ENCODE measurements at regions not wholly inside any gene's neighbourhood (a gene's known extent, or its start where the extent isn't known, plus 50 kb on each side); places are given as distances from the start of the nearest gene placed in this dataset.

DNA sequence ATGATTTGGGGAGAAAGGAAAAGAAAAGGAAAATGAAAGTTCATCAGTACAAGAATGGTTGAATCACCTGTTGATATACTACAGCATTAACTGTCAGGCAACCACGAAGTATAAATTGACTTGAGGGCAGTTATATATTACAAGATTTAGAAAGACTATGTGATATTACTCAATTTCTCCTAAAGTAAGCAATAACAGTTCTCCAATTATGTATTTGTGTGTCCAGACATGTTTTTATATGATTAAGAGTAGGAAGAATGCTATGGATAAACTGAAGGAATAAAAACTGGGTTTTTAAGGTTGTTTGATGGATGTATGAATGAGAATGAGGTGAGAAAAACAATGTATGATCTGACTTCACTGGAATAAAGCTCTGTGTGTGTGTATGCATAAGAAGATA, 2234.4 kb downstream of the ARAP2 start:
- H3K27ac ChIP-seq (ENCODE audit: low read length) = no peak overlapping the region
- DNase-seq (no peak), ATAC-seq (replicated peaks in 1 of 4) (no peak)
- no peak overlapping the region for H3K27ac Mint-ChIP-seq
- no CpG with 5 or more reads among the region's 1 CpG for WGBS (ENCODE audit: insufficient coverage)
- no peaks in the 10 kb centered on the region for H3K27me3 ChIP-seq (replicated peaks in 1 of 2; ENCODE audit: control insufficient read depth in 2 of 2, extremely low read depth in 1 of 2, insufficient read depth in 2 of 2, low read length in 1 of 2)
- H3K36me3 ChIP-seq (ENCODE audit: control insufficient read depth in 2 of 2, extremely low read depth in 1 of 2, insufficient read depth in 1 of 2, low read length in 1 of 2) = no peaks in the 10 kb centered on the region
- H3K9me3 ChIP-seq = no peaks in the 10 kb centered on the region
- no peak overlapping the region for H3K4me3 ChIP-seq (ENCODE audit: control insufficient read depth in 1 of 2, extremely low read depth in 1 of 2, low read length in 1 of 2)
- POLR2A ChIA-PET = no interaction called here
- no peaks in the 10 kb centered on the region for H3K4me1 ChIP-seq (ENCODE audit: control insufficient read depth in 1 of 2, extremely low read depth in 1 of 2, insufficient read depth in 2 of 2, low read length in 2 of 2)
- peaks cover 8 to 14% (median 9%) of the 10 kb centered on the region in 3 donors for H3K9me3 Mint-ChIP-seq
- no peak overlapping the region for H3K4me3 Mint-ChIP-seq
- H3K27me3 Mint-ChIP-seq = no peaks in the 10 kb centered on the region
- CTCF ChIA-PET = no interaction called here
- H3K36me3 Mint-ChIP-seq = no peaks in the 10 kb centered on the region
- H3K4me1 Mint-ChIP-seq = no peaks in the 10 kb centered on the region

DNA sequence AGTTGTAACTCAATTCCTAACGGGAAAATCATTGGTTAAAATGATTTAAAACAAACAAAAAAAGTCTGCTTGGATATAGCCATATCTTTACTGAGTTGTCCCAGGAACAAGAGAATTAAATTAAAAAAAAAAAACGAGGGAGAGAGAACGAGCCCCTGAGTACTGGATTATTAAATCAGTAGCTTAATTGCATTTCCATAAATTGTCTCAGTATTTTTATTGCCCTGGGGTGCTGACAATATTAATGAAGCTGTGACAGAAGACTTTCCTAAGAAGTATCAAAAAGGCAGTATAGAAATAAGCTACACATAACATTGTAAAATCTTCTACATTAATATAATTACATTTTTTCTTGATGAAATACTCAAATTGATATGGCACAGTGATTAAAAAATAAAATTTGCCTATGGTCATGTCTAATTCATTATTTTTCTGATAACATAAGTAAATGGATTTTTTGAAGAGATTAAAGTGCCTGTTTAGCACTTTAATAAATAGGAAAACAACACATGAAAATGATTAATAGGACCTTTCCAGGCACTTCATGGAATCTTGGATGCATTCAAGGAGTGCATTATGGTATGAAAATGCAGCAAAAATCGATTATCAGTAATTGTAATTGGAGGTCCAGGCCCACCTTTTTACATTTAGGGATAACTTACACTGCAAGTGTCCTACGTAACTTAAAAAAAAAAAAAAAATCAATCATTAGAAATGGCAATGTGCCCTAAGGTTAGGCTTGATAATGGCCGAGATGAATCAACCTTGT, 2233.4 kb downstream of the ARAP2 start:
- peaks cover 8 to 13% (median 9%) of the 10 kb centered on the region in 3 donors for H3K9me3 Mint-ChIP-seq
- Histone ChIP-seq H3K36me3 (ENCODE audit: control insufficient read depth in 2 of 2, extremely low read depth in 1 of 2, insufficient read depth in 1 of 2, low read length in 1 of 2) (no peaks in the 10 kb centered on the region), H3K9me3 (no peaks in the 10 kb centered on the region), H3K4me1 (ENCODE audit: control insufficient read depth in 1 of 2, extremely low read depth in 1 of 2, insufficient read depth in 2 of 2, low read length in 2 of 2) (no peaks in the 10 kb centered on the region), H3K4me3 (ENCODE audit: control insufficient read depth in 1 of 2, extremely low read depth in 1 of 2, low read length in 1 of 2) (no peak overlapping the region), H3K27me3 (replicated peaks in 1 of 2; ENCODE audit: control insufficient read depth in 2 of 2, extremely low read depth in 1 of 2, insufficient read depth in 2 of 2, low read length in 1 of 2) (no peaks in the 10 kb centered on the region), H3K27ac (ENCODE audit: low read length) (no peak overlapping the region)
- H3K4me3 Mint-ChIP-seq = no peak overlapping the region
- WGBS (ENCODE audit: insufficient coverage) = 40% methylated on average over 1 of the region's 6 CpGs
- H3K27ac Mint-ChIP-seq = no peak overlapping the region
- ChIA-PET POLR2A (no interaction called here), CTCF (no interaction called here)
- ATAC-seq (replicated peaks in 1 of 4) (no peak), DNase-seq (no peak)
- H3K36me3 Mint-ChIP-seq = no peaks in the 10 kb centered on the region
- no peaks in the 10 kb centered on the region for H3K4me1 Mint-ChIP-seq
- no peaks in the 10 kb centered on the region for H3K27me3 Mint-ChIP-seq

DNA sequence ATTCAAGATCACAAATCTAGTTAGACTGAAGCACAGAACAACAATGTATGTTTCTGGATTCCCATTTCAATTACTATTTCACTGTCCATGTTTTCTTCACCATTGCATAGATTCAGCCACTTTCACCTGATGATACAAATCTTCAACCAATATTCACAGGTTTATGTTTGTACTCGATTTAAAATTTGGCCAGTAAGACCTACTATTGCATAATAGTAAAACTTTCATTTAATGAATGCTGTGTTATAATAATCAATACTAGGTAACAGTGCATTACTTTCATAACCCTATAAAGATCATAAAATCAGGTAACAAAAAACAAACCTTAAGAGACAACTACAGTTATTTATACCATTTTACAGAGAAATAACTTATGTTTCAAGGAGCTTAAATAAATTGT, 2209.1 kb downstream of the ARAP2 start:
- ChIA-PET CTCF (interaction anchor here in 1 of 2 donors (1.0 kb wide), 1 partner anchor 15 kb away, joined by 8 read pairs; no protein-coding TSS in a partner anchor), POLR2A (no interaction called here)
- no peak overlapping the region for H3K4me3 ChIP-seq (ENCODE audit: control insufficient read depth in 1 of 2, extremely low read depth in 1 of 2, low read length in 1 of 2)
- H3K27ac Mint-ChIP-seq = no peak overlapping the region
- no peak overlapping the region for H3K4me3 Mint-ChIP-seq
- H3K36me3 Mint-ChIP-seq = no peaks in the 10 kb centered on the region
- H3K4me1 Mint-ChIP-seq = no peaks in the 10 kb centered on the region
- no peaks in the 10 kb centered on the region for H3K27me3 ChIP-seq (replicated peaks in 1 of 2; ENCODE audit: control insufficient read depth in 2 of 2, extremely low read depth in 1 of 2, insufficient read depth in 2 of 2, low read length in 1 of 2)
- DNase-seq = no peak
- WGBS (ENCODE audit: insufficient coverage) = no CpG with 5 or more reads among the region's 1 CpG
- no peaks in the 10 kb centered on the region for H3K36me3 ChIP-seq (ENCODE audit: control insufficient read depth in 2 of 2, extremely low read depth in 1 of 2, insufficient read depth in 1 of 2, low read length in 1 of 2)
- H3K27me3 Mint-ChIP-seq = no peaks in the 10 kb centered on the region
- no peaks in the 10 kb centered on the region for H3K9me3 ChIP-seq
- ATAC-seq (replicated peaks in 1 of 4) = no peak
- H3K4me1 ChIP-seq (ENCODE audit: control insufficient read depth in 1 of 2, extremely low read depth in 1 of 2, insufficient read depth in 2 of 2, low read length in 2 of 2) = no peaks in the 10 kb centered on the region
- H3K9me3 Mint-ChIP-seq = peaks cover 2 to 4% (median 2%) of the 10 kb centered on the region in 3 donors
- H3K27ac ChIP-seq (ENCODE audit: low read length) = no peak overlapping the region

DNA sequence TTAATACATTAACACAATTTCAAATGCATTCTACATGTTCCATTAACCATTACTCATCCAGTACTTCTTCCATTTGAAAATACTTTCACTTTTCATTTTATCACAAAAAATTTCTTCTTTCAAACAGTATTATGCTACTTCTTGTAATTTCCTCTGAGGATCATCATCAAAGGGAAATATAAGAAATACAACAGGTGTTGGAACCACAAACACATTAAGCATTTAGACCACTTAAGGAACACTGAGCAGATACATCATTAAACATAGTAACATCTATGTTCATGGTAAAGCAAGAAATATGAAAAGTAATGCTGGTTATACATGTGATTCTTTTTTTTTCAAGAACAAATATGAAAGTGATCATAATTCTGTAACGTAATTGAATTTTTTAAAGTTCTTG, 2207.0 kb downstream of the ARAP2 start:
- Histone ChIP-seq H3K36me3 (ENCODE audit: control insufficient read depth in 2 of 2, extremely low read depth in 1 of 2, insufficient read depth in 1 of 2, low read length in 1 of 2) (no peaks in the 10 kb centered on the region), H3K4me3 (ENCODE audit: control insufficient read depth in 1 of 2, extremely low read depth in 1 of 2, low read length in 1 of 2) (no peak overlapping the region), H3K27me3 (replicated peaks in 1 of 2; ENCODE audit: control insufficient read depth in 2 of 2, extremely low read depth in 1 of 2, insufficient read depth in 2 of 2, low read length in 1 of 2) (no peaks in the 10 kb centered on the region), H3K4me1 (ENCODE audit: control insufficient read depth in 1 of 2, extremely low read depth in 1 of 2, insufficient read depth in 2 of 2, low read length in 2 of 2) (no peaks in the 10 kb centered on the region), H3K9me3 (no peaks in the 10 kb centered on the region), H3K27ac (ENCODE audit: low read length) (no peak overlapping the region)
- Mint-ChIP-seq H3K4me1 (no peaks in the 10 kb centered on the region), H3K36me3 (no peaks in the 10 kb centered on the region), H3K9me3 (peaks cover 0 to 3% (median 0%) of the 10 kb centered on the region in 3 donors), H3K4me3 (no peak overlapping the region), H3K27ac (no peak overlapping the region), H3K27me3 (no peaks in the 10 kb centered on the region)
- POLR2A ChIA-PET = no interaction called here
- no CpG with 5 or more reads among the region's 1 CpG for WGBS (ENCODE audit: insufficient coverage)
- ATAC-seq (replicated peaks in 1 of 4) = no peak
- DNase-seq = no peak
- CTCF ChIA-PET = no interaction called here

DNA sequence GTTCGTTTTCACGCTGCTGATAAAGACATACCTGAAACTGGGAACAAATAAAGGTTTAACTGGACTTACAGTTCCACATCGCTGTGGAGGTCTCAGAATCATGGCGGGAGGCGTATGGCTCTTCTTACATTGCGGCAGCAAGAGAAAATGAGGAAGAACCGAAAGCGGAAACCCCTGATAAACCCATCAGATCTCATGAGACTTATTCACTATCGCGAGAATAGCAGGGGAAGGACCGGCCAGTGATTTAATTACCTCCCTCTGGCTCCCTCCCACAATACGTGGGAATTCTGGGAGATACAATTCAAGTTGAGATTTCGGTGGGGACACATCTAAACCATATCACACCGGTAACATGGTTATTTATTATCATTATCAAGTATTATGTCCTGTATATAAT, 2204.5 kb downstream of the ARAP2 start:
- ATAC-seq (replicated peaks in 1 of 4) = no peak
- ChIA-PET CTCF (interaction anchor here in 1 of 2 donors (0.5 kb wide), 1 partner anchor 90 kb away, joined by 3 read pairs; no protein-coding TSS in a partner anchor), POLR2A (no interaction called here)
- Histone ChIP-seq H3K9me3 (no peaks in the 10 kb centered on the region), H3K4me3 (ENCODE audit: control insufficient read depth in 1 of 2, extremely low read depth in 1 of 2, low read length in 1 of 2) (no peak overlapping the region), H3K36me3 (ENCODE audit: control insufficient read depth in 2 of 2, extremely low read depth in 1 of 2, insufficient read depth in 1 of 2, low read length in 1 of 2) (no peaks in the 10 kb centered on the region), H3K27ac (ENCODE audit: low read length) (no peak overlapping the region), H3K27me3 (replicated peaks in 1 of 2; ENCODE audit: control insufficient read depth in 2 of 2, extremely low read depth in 1 of 2, insufficient read depth in 2 of 2, low read length in 1 of 2) (no peaks in the 10 kb centered on the region), H3K4me1 (ENCODE audit: control insufficient read depth in 1 of 2, extremely low read depth in 1 of 2, insufficient read depth in 2 of 2, low read length in 2 of 2) (no peaks in the 10 kb centered on the region)
- Mint-ChIP-seq H3K36me3 (no peaks in the 10 kb centered on the region), H3K9me3 (peaks cover 6 to 11% (median 8%) of the 10 kb centered on the region in 3 donors), H3K4me1 (no peaks in the 10 kb centered on the region), H3K27me3 (no peaks in the 10 kb centered on the region), H3K4me3 (no peak overlapping the region), H3K27ac (no peak overlapping the region)
- WGBS (ENCODE audit: insufficient coverage) = 86% methylated on average over 9 of the region's 14 CpGs
- no peak for DNase-seq

DNA sequence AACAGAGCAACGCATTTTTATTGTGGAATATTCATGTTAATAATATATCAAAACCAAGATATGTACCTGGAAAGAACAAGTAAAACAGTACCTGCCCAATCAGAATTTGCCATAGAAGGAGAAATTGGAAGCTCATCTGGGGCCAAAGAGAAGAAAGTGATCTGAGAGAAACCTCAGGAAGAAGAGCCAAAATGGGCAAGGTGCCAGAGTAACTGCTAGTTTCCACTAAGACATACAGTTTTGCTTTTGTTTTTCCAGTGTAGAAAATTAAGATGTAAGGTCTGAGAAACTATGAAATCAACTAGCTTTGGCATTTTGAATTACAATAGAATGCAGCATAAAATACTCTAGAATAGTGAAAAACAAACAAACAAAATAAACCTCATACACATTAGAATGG, 2201.2 kb downstream of the ARAP2 start:
- POLR2A ChIA-PET = no interaction called here
- no peaks in the 10 kb centered on the region for H3K9me3 ChIP-seq
- H3K27me3 ChIP-seq (replicated peaks in 1 of 2; ENCODE audit: control insufficient read depth in 2 of 2, extremely low read depth in 1 of 2, insufficient read depth in 2 of 2, low read length in 1 of 2) = no peaks in the 10 kb centered on the region
- Mint-ChIP-seq H3K36me3 (no peaks in the 10 kb centered on the region), H3K27me3 (no peaks in the 10 kb centered on the region), H3K9me3 (peaks cover 12 to 17% (median 17%) of the 10 kb centered on the region in 3 donors), H3K27ac (no peak overlapping the region), H3K4me3 (no peak overlapping the region), H3K4me1 (no peaks in the 10 kb centered on the region)
- no peak overlapping the region for H3K27ac ChIP-seq (ENCODE audit: low read length)
- H3K36me3 ChIP-seq (ENCODE audit: control insufficient read depth in 2 of 2, extremely low read depth in 1 of 2, insufficient read depth in 1 of 2, low read length in 1 of 2) = no peaks in the 10 kb centered on the region
- DNase-seq = no peak
- H3K4me1 ChIP-seq (ENCODE audit: control insufficient read depth in 1 of 2, extremely low read depth in 1 of 2, insufficient read depth in 2 of 2, low read length in 2 of 2) = no peaks in the 10 kb centered on the region
- no CpG with 5 or more reads among the region's 1 CpG for WGBS (ENCODE audit: insufficient coverage)
- H3K4me3 ChIP-seq (ENCODE audit: control insufficient read depth in 1 of 2, extremely low read depth in 1 of 2, low read length in 1 of 2) = no peak overlapping the region
- ATAC-seq (replicated peaks in 1 of 4) = no peak
- CTCF ChIA-PET = no interaction called here

DNA sequence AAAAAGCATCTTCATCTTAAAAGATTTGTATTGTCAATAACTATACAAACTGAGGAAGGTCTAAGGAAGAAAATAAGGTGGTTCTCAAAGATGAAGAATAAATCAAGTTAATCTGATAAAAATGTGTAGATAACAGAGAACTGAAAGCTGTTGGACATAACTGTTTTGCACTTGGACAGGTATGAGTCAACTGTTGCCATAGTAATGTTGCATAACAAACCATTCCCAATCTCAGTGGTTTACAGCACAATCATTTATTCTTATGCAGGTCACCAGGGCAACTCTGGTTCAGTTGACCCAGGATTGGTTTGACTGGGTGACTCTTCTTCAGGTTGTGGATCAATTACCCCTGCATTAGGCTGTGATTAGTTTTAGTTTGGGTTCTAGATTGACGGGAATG, 2197.7 kb downstream of the ARAP2 start:
- no peaks in the 10 kb centered on the region for H3K4me1 ChIP-seq (ENCODE audit: control insufficient read depth in 1 of 2, extremely low read depth in 1 of 2, insufficient read depth in 2 of 2, low read length in 2 of 2)
- H3K27me3 ChIP-seq (replicated peaks in 1 of 2; ENCODE audit: control insufficient read depth in 2 of 2, extremely low read depth in 1 of 2, insufficient read depth in 2 of 2, low read length in 1 of 2) = no peaks in the 10 kb centered on the region
- no peak overlapping the region for H3K27ac Mint-ChIP-seq
- no CpG with 5 or more reads among the region's 1 CpG for WGBS (ENCODE audit: insufficient coverage)
- CTCF ChIA-PET = no interaction called here
- no peak overlapping the region for H3K4me3 Mint-ChIP-seq
- H3K36me3 ChIP-seq (ENCODE audit: control insufficient read depth in 2 of 2, extremely low read depth in 1 of 2, insufficient read depth in 1 of 2, low read length in 1 of 2) = no peaks in the 10 kb centered on the region
- H3K9me3 Mint-ChIP-seq = peaks cover 12 to 20% (median 18%) of the 10 kb centered on the region in 3 donors
- POLR2A ChIA-PET = no interaction called here
- H3K27ac ChIP-seq (ENCODE audit: low read length) = no peak overlapping the region
- no peaks in the 10 kb centered on the region for H3K9me3 ChIP-seq
- ATAC-seq (replicated peaks in 1 of 4) (no peak), DNase-seq (no peak)
- H3K36me3 Mint-ChIP-seq = no peaks in the 10 kb centered on the region
- no peaks in the 10 kb centered on the region for H3K4me1 Mint-ChIP-seq
- no peak overlapping the region for H3K4me3 ChIP-seq (ENCODE audit: control insufficient read depth in 1 of 2, extremely low read depth in 1 of 2, low read length in 1 of 2)
- no peaks in the 10 kb centered on the region for H3K27me3 Mint-ChIP-seq
